ENCODE measurements at regions not wholly inside any gene's neighbourhood (a gene's known extent, or its start where the extent isn't known, plus 50 kb on each side); places are given as distances from the start of the nearest gene placed in this dataset.

- TF ChIP-seq, protein P1, sequence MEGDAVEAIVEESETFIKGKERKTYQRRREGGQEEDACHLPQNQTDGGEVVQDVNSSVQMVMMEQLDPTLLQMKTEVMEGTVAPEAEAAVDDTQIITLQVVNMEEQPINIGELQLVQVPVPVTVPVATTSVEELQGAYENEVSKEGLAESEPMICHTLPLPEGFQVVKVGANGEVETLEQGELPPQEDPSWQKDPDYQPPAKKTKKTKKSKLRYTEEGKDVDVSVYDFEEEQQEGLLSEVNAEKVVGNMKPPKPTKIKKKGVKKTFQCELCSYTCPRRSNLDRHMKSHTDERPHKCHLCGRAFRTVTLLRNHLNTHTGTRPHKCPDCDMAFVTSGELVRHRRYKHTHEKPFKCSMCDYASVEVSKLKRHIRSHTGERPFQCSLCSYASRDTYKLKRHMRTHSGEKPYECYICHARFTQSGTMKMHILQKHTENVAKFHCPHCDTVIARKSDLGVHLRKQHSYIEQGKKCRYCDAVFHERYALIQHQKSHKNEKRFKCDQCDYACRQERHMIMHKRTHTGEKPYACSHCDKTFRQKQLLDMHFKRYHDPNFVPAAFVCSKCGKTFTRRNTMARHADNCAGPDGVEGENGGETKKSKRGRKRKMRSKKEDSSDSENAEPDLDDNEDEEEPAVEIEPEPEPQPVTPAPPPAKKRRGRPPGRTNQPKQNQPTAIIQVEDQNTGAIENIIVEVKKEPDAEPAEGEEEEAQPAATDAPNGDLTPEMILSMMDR (IDR thresholded peaks at IDR 0.05), result no peak
- no peak for TF ChIP-seq POLR2A (IDR thresholded peaks at IDR 0.05)
Observed at GRCh38 chr21:21955204-21955603, 957.0 kb downstream of the NCAM2 start.
